HG03064 (cell line): ENCODE measurements at regions not wholly inside any gene's neighbourhood (a gene's known extent, or its start where the extent isn't known, plus 50 kb on each side); places are given as distances from the start of the nearest gene placed in this dataset.

ENCODE experiments used
- ATAC-seq: cut with Tn5 transposase; IDR thresholded peaks from one replicate; pipeline ENCODE4 v1.9.1; 2021; ENCODE audit warnings: low read depth; ENCODE audit not compliant: unreplicated experiment

DNA sequence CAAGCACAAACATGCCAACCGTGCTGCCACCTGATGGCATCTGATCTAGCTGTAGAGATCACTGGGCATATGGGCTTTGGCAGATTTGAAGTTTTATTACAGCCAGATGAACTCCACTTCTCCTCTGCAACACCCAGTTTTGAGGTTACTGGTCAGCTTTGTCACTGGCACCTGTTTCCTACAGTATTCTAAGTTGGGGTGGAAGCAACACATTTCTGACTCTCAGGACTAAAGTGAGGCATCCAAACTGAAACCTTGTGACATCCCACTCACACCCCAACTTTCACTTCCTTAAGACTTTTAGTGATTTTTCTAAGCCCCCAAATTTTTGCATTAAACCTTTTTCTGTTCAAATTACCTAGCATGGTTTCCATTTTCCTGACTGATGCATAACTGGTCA, 115.1 kb upstream of the PCDH18 start:
- ATAC-seq, result no peak

DNA sequence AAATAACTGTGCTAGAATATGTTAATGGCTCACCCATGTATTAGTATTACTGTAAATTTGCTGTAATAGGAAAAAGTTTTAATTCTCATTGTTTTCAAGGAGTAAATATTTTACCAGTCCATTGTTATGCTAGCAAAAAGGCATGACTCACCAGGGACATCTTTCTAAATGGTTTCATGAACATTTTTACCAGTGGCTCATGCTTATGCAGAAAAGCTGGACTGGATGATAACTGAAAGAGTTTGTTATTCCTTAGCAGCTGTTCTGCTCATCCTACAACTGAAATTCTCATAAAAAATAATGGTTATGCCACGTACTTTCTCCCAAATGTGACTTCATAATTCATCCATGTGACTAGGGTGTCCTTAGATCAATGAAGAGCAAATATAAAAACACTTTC, 111.9 kb upstream of the PCDH18 start:
- no peak for ATAC-seq

GRCh38 chr4:137641544-137641943, 109.2 kb upstream of the PCDH18 start:
- ATAC-seq, result no peak

- ATAC-seq, result no peak
Measured at GRCh38 chr4:137640838-137641158, 108.5 kb upstream of the PCDH18 start.

DNA sequence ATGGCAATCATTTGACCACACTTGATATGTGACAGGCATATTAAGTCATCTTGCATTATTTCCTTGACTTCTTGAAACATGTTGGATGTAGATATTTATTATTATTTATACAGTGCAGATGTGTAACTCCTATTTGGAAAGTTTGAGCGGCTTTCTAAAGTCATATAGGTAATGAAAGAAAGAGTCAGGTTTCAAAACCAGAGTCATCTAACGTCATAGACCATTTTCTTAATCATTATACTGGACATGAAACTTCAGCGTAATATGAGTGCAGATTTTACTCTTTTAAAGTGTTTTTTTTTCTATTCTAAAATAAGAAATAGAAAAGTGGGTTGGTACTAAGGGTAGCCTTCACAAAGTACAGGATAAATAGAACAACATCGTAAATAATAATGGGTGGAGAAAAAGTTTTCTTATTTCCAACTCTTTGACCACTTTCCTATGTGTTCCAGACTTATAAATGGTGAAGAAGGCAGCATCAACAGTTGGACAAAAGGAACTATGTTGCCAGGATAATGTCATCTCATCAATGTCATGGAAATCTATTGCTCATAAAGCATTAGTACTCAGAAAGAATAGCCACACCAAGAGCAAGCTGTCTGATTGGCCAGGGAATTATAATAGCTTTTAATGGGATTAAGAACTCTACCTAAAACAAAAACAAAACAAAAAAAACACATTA, 108.0 kb upstream of the PCDH18 start:
- no peak for ATAC-seq

DNA sequence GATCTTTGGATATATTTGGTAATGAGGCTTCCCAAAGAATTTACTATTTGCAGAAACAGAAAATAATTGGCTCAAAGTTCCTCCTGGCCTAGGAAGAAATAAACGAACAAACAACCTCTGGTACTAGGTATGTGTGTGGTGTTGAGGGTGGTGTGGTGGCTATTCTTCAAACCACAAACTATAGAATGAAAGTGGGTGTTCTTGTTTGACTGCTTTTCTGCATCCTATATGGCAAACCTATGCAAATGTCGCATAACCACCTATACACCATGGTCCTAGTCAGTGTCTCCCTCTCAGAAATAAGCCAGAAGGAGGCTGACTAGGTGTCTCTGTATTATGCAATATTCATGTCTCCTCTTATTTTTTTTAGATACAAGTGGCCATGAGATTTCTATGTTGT, 106.6 kb upstream of the PCDH18 start:
- no peak for ATAC-seq

- no peak for ATAC-seq
Measured at GRCh38 chr4:137635601-137636000, 103.3 kb upstream of the PCDH18 start.

- no peak for ATAC-seq
Measured at GRCh38 chr4:137635108-137635507, 102.8 kb upstream of the PCDH18 start.

DNA sequence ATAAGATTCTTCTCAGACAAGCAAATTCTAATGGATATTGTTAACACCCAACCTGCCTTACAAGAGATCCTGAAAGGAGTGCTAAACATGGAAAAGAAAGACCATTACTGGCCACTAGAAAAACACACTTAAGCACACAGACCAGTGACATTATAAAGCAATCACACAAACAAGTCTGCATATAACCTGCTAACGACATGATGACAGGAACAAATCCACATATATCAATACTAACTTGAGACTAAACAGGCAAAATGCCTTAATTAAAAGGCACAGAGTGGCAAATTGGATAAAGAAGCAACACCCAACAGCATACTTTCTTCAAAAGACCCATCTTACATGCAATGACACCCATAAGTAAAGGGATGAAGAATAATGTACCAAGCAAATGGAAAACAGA, 100.5 kb upstream of the PCDH18 start:
- ATAC-seq, result no peak

- no peak for ATAC-seq
Measured at GRCh38 chr4:137631605-137632004, 99.3 kb upstream of the PCDH18 start.

DNA sequence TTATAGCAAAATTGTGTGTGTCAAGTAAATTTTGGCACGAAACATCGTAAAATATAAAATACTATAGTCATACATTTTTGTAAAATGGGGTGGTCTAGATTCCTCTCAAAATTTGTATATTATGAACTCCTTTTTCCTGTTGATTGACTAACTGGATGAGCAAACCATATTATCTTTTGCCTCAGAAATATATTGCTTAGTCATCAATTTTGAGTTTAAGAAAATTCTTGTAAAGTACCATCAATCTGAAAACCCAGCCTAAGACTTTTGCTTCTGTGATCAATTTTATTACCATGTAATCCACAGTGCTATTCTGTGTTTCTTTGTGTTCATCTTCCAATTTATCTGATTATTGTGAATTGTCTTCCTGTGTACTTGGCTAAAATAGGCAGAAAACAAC, 98.0 kb upstream of the PCDH18 start:
- ATAC-seq, result no peak

GRCh38 chr4:137627739-137628460, 95.6 kb upstream of the PCDH18 start:
- ATAC-seq, result no peak

- ATAC-seq, result no peak
Measured at GRCh38 chr4:137626942-137627738, 94.8 kb upstream of the PCDH18 start.

GRCh38 chr4:137623013-137623412, 90.7 kb upstream of the PCDH18 start:
- ATAC-seq, result no peak

GRCh38 chr4:137621056-137621455, 88.8 kb upstream of the PCDH18 start:
- ATAC-seq, result no peak

GRCh38 chr4:137614491-137614890, 82.2 kb upstream of the PCDH18 start:
- ATAC-seq, result no peak

- no peak for ATAC-seq
Measured at GRCh38 chr4:137611998-137612700, 79.9 kb upstream of the PCDH18 start.

- ATAC-seq, result no peak
Measured at GRCh38 chr4:137610960-137611359, 78.7 kb upstream of the PCDH18 start.

DNA sequence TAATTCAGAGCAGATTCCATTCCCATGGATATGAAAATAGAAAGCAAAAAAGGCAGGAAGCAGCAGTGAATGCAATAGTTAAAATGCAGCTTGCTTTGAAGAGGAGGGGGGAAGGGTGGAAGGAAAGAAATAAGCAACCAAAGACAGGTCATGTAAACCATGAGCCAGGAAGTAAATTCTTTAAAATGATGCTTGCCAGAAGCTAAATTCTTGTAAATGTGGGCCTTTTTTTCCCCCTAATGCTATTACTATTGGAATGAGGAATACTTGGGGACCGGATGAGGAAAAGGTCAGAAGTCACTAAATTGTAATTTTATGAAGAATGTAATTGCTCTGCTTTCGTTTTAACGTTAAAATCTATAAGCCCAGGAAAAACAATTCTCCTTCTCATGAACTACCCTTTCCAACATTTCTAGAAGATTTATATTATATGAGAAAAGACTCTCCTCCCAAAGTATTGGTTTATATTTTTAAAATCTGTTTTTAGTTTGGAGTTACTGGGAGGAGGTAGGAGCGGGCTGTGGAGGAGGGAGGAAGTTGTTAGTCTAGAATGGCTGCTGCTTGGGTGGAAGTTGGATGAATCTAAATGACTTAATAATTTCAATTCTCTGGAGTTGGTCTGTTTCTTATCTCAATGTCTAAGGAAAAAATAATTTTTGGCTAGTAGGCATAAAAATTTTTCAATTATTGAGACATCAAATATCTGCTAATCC, 77.6 kb upstream of the PCDH18 start:
- ATAC-seq, result no peak

GRCh38 chr4:137608085-137608484, 75.8 kb upstream of the PCDH18 start:
- ATAC-seq, result no peak
